OCI-LY7 (cell line): ENCODE measurements at regions not wholly inside any gene's neighbourhood (a gene's known extent, or its start where the extent isn't known, plus 50 kb on each side); places are given as distances from the start of the nearest gene placed in this dataset.

ENCODE experiments used
- EZH2phosphoT487 ChIP-seq: fragments of 200-600 bp; sonication (generic); IDR thresholded peaks from 2 replicates; pipeline ENCODE4 v1.6.1; 2018; ENCODE audit warnings: low read depth, borderline replicate concordance, mild to moderate bottlenecking, mixed run types, antibody characterized with exemption, low read length, moderate library complexity, mixed read lengths
- TF ChIP-seq, protein P1 (sequence below): fragments of 200-600 bp; sonication (generic); conservative IDR thresholded peaks from 2 replicates; pipeline ENCODE4 v1.5.1; 2014; ENCODE audit warnings: mild to moderate bottlenecking, antibody characterized with exemption, low read length, moderate library complexity, mixed read lengths

DNA sequence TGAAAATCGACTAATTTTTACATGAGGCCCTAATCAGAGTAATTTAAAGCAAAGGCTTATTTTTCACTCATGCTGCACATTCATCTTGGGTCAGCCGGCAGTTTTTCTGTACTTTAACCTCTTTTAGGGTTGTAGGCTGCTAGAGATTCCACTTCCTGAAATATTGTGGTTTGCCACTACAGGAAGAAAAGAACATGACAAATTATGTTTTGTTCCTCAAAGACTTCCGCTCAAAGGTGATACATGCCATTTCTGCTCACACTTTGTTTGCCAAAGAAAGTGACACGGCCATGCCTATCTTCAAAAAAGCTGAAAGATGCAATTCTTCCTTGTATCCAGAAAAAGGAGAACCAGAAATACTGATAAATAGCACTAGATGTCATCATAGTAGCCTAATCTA, 183.4 kb upstream of the PPFIA2 start:
- TF ChIP-seq, protein P1, sequence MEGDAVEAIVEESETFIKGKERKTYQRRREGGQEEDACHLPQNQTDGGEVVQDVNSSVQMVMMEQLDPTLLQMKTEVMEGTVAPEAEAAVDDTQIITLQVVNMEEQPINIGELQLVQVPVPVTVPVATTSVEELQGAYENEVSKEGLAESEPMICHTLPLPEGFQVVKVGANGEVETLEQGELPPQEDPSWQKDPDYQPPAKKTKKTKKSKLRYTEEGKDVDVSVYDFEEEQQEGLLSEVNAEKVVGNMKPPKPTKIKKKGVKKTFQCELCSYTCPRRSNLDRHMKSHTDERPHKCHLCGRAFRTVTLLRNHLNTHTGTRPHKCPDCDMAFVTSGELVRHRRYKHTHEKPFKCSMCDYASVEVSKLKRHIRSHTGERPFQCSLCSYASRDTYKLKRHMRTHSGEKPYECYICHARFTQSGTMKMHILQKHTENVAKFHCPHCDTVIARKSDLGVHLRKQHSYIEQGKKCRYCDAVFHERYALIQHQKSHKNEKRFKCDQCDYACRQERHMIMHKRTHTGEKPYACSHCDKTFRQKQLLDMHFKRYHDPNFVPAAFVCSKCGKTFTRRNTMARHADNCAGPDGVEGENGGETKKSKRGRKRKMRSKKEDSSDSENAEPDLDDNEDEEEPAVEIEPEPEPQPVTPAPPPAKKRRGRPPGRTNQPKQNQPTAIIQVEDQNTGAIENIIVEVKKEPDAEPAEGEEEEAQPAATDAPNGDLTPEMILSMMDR, result no peak
- no peak for TF ChIP-seq EZH2phosphoT487
